H1 (cell line): ENCODE measurements at regions not wholly inside any gene's neighbourhood (a gene's known extent, or its start where the extent isn't known, plus 50 kb on each side); places are given as distances from the start of the nearest gene placed in this dataset.

ENCODE experiments used
- CBX8 ChIP-seq: fragments of 300-800, 300-1000 bp; sonication (generic); IDR thresholded peaks from 2 replicates; pipeline ENCODE4 v1.7.1; 2016; ENCODE audit warnings: low read depth, low read length, borderline replicate concordance
- CHD7 ChIP-seq: fragments of 300-600 bp; sonication (generic); IDR thresholded peaks from 2 replicates; pipeline ENCODE4 v1.7.1; 2012; ENCODE audit warnings: low read length, moderate library complexity, mild to moderate bottlenecking, inconsistent platforms; ENCODE audit not compliant: insufficient replicate concordance
- CREB1 ChIP-seq: IDR thresholded peaks from 2 replicates; pipeline ENCODE4 v1.6.1; 2012; ENCODE audit warnings: inconsistent platforms
- KDM1A ChIP-seq: fragments of 200-600, 300-600 bp; sonication (generic); IDR thresholded peaks from 2 replicates; pipeline ENCODE4 v1.7.1; 2016; ENCODE audit warnings: mild to moderate bottlenecking, low read length, borderline replicate concordance
- MAFK ChIP-seq: IDR thresholded peaks from 2 replicates; pipeline ENCODE4 v1.6.1; 2012; ENCODE audit warnings: low read depth, mild to moderate bottlenecking, improper control_type of control experiment, low read length
- POLR2A ChIP-seq, 2 experiments: IDR thresholded peaks; 1 replicate in 1 of 2; 2 replicates in 1 of 2; pipeline ENCODE4 v1.6.1; 2011; ENCODE audit warnings: low read depth in 2 of 2, low read length in 2 of 2, mild to moderate bottlenecking in 2 of 2; ENCODE audit errors: control extremely low read depth in 1 of 2
- POU5F1 ChIP-seq: IDR thresholded peaks from 2 replicates; pipeline ENCODE4 v1.6.1; 2011; ENCODE audit warnings: low read depth, mild to moderate bottlenecking, low read length, moderate library complexity
- RAD21 ChIP-seq, 2 experiments: IDR thresholded peaks in 1 of 2; conservative IDR thresholded peaks in 1 of 2; 2 replicates each; pipeline ENCODE4 v1.6.1; 2011; ENCODE audit warnings: low read depth in 2 of 2, low read length in 2 of 2, improper control_type of control experiment in 1 of 2, inconsistent platforms in 1 of 2, mild to moderate bottlenecking in 1 of 2, moderate library complexity in 1 of 2
- SIN3A ChIP-seq, 2 experiments: IDR thresholded peaks in 1 of 2; conservative IDR thresholded peaks in 1 of 2; 2 replicates each; pipeline ENCODE4 v1.6.1; 2011 to 2012; ENCODE audit warnings: low read length in 2 of 2, improper control_type of control experiment in 1 of 2, low read depth in 1 of 2, mild to moderate bottlenecking in 1 of 2
- SIRT6 ChIP-seq: IDR thresholded peaks from one replicate; pipeline ENCODE4 v1.7.1; 2012; ENCODE audit warnings: low read length, inconsistent platforms
- SUZ12 ChIP-seq: fragments of 200-600 bp; sonication (generic); IDR thresholded peaks from 2 replicates; pipeline ENCODE4 v1.6.1; 2012; ENCODE audit warnings: mild to moderate bottlenecking, inconsistent platforms, low read length, moderate library complexity, mixed read lengths

DNA sequence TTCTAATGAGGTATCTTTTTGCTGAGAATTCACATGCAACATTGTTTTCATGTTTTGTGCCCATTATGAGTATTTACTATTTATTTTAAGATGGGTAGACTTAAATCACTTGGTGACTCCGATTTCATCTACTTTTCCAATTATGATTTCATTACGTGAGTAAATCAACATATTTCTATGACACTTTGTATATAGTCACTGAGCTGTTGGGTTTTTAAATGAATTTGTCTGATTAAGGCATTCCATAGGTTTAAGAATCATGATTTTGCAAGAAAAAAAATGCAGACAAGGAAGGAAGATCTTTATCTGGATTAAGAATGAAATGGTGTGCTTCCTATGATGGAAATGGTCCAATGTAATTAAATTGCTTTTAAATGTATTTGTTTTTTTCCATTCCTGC lies 661.9 kb downstream of the ANXA1 start (continued):
- TF ChIP-seq CHD7 (no peak), RAD21 (IDR thresholded peaks at IDR 0.05 in 1 of 2, conservative IDR thresholded peaks at IDR 0.05 in 1 of 2; ENCODE audit: low read depth in 2 of 2, low read length in 2 of 2) (no peak), SUZ12 (no peak), POLR2A (IDR thresholded peaks at IDR 0.05; ENCODE audit: control extremely low read depth in 1 of 2, low read depth in 2 of 2, low read length in 2 of 2) (no peak), KDM1A (no peak), SIN3A (conservative IDR thresholded peaks at IDR 0.05 in 1 of 2, IDR thresholded peaks at IDR 0.05 in 1 of 2; ENCODE audit: low read depth in 1 of 2, low read length in 2 of 2) (no peak), SIRT6 (no peak), CBX8 (no peak), MAFK (no peak), POU5F1 (no peak), CREB1 (no peak)
- TF ChIP-seq, all 59 proteins: peak for 0
